Breast epithelium (tissue), 4 donors: ENCODE measurements at regions not wholly inside any gene's neighbourhood (a gene's known extent, or its start where the extent isn't known, plus 50 kb on each side); places are given as distances from the start of the nearest gene placed in this dataset.
"Not testable (repeated sequence)": the region's sequence is repeated elsewhere in the genome, so short reads cannot be mapped to it uniquely, and the experiment has no call there.

ENCODE experiments used
- DNase-seq, 2 donors: peaks; one replicate each; pipeline ENCODE4 v3.0.0-alpha.2; 2019; ENCODE audit warnings: low spot score in 2 of 2
- H3K27ac ChIP-seq, 2 donors: fragments of 200-600 bp; sonication (generic) in 1 of 2; one replicate each; pipeline ENCODE4 v1.5.1; 2016 to 2019; ENCODE audit warnings: mild to moderate bottlenecking in 1 of 2
- H3K27me3 ChIP-seq, 2 donors: fragments of 200-600 bp; sonication (generic) in 1 of 2; one replicate each; pipeline versions ENCODE4 v1.5.1 to v1.6.0; 2017 to 2019; ENCODE audit warnings: control low read depth in 1 of 2, mild to moderate bottlenecking in 1 of 2
- H3K36me3 ChIP-seq: fragments of 200-600 bp; one replicate; pipeline ENCODE4 v1.5.1; 2019
- H3K4me1 ChIP-seq, 2 donors: fragments of 200-600 bp; sonication (generic); one replicate each; pipeline ENCODE4 v1.5.1; 2016 to 2019; ENCODE audit warnings: control low read depth in 1 of 2
- H3K4me3 ChIP-seq, 3 donors: fragments of 200-600 bp; sonication (generic); 1 replicate in 2 of 3; 2 replicates in 1 of 3; pipeline ENCODE4 v1.5.1; 2016 to 2019; ENCODE audit warnings: mild to moderate bottlenecking in 3 of 3, moderate library complexity in 2 of 3
- H3K9me3 ChIP-seq, 2 donors: fragments of 200-600 bp; sonication (generic) in 1 of 2; one replicate each; pipeline ENCODE4 v1.5.1; 2016 to 2019; ENCODE audit warnings: control low read depth in 1 of 2
- POLR2A ChIP-seq: fragments of 450-650 bp; IDR thresholded peaks from one replicate; pipeline ENCODE4 v1.6.1; 2016; ENCODE audit warnings: antibody characterized with exemption, mild to moderate bottlenecking, moderate library complexity
- POLR2AphosphoS5 ChIP-seq, 3 donors: sonication (generic); formaldehyde crosslinking; IDR thresholded peaks; one replicate each; pipeline ENCODE4 v1.6.1; 2017; ENCODE audit warnings: antibody characterized with exemption in 3 of 3
- intact Hi-C: fragments of 100-400 bp; cut with DNase I; formaldehyde crosslinking; loops from one replicate; pipeline ENCODE4 v1.15.1; 2023; ENCODE audit warnings: low total_unique reads
- TF ChIP-seq, protein P1 (sequence below), 3 donors: fragments of 450-650 bp; IDR thresholded peaks; one replicate each; pipeline ENCODE4 v1.5.1; 2016 to 2017; ENCODE audit warnings: antibody characterized with exemption in 3 of 3, mild to moderate bottlenecking in 3 of 3, moderate library complexity in 3 of 3

DNA sequence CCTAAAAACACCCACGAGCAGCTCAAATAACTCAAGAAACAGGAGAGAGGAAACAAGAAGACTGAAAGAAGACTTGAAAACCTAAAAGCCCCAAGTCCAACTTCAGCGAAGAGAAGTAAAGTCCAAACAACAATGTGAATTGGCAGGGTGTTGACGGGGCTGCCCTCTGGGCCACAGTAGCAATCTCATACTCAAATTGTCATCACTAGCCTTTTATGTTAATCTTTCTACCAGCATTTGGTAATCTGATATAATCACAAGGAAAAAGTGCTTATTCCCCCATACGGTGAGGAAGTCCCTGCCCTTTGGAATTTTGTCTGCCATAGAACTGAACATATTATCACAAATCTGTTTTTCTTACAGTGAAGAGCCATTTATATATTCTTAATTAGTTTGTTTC, 51.5 kb upstream of the IFNE start:
- Histone ChIP-seq H3K9me3 (peaks cover 0 to 6% of the 10 kb centered on the region in 2 donors), H3K4me3 (no peak overlapping the region), H3K4me1 (no peaks in the 10 kb centered on the region), H3K36me3 (no peaks in the 10 kb centered on the region), H3K27me3 (no peaks in the 10 kb centered on the region), H3K27ac (no peak overlapping the region)
- intact Hi-C loops: loop anchor here (10.0 kb wide), 1 partner anchor 1581 kb away; no protein-coding TSS in a partner anchor
- TF ChIP-seq POLR2AphosphoS5 (IDR thresholded peaks at IDR 0.05) (no peak), POLR2A (no peak)
- TF ChIP-seq, protein P1, sequence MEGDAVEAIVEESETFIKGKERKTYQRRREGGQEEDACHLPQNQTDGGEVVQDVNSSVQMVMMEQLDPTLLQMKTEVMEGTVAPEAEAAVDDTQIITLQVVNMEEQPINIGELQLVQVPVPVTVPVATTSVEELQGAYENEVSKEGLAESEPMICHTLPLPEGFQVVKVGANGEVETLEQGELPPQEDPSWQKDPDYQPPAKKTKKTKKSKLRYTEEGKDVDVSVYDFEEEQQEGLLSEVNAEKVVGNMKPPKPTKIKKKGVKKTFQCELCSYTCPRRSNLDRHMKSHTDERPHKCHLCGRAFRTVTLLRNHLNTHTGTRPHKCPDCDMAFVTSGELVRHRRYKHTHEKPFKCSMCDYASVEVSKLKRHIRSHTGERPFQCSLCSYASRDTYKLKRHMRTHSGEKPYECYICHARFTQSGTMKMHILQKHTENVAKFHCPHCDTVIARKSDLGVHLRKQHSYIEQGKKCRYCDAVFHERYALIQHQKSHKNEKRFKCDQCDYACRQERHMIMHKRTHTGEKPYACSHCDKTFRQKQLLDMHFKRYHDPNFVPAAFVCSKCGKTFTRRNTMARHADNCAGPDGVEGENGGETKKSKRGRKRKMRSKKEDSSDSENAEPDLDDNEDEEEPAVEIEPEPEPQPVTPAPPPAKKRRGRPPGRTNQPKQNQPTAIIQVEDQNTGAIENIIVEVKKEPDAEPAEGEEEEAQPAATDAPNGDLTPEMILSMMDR (IDR thresholded peaks at IDR 0.05): no peak
- no peak for DNase-seq

DNA sequence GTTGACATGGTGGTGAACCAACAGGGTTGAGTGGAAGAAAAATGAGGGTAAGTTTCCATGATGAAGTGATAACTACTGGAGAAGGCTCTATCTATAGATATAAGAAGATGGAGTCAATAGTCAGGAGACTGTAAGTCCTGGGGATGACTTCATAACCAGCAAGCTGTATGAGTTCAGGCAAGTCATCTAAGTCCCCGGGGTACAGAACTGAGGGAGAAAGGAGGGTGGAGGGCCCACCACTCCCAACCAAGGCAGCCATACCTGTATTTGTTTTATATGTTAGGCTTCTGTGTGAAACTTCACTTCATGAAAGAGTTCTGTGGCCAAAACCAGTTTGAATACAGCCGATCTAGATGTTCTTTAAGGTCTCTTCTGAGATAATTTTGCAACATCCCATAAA, 53.3 kb upstream of the IFNE start:
- Histone ChIP-seq H3K4me1 (no peaks in the 10 kb centered on the region), H3K36me3 (no peaks in the 10 kb centered on the region), H3K4me3 (no peak overlapping the region), H3K27ac (no peak overlapping the region), H3K9me3 (no peaks in the 10 kb centered on the region), H3K27me3 (no peaks in the 10 kb centered on the region)
- TF ChIP-seq POLR2AphosphoS5 (IDR thresholded peaks at IDR 0.05): no peak
- TF ChIP-seq, protein P1 (IDR thresholded peaks at IDR 0.05): no peak
- no peak for TF ChIP-seq POLR2A
- intact Hi-C loops: loop anchor here (10.0 kb wide), 1 partner anchor 1579 kb away; no protein-coding TSS in a partner anchor
- DNase-seq: no peak

DNA sequence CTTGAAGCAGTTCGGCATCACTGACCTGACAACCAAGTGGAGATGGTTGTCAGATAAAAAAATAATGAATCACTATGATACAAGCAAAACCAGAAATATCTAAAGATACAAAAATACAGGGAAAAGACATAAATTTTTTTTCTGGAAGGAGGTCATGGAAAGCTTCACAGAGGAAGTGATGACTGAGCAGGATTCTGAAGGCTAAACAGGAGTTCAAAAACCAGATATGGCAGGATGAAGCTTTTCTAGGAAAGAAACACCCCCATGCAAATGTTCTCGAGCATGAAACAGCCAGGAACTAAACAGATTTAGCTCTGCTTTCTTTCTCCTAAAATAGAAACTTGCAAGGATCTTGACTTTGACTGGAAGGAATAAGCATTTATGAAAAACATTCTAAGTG, 60.7 kb upstream of the IFNE start:
- Histone ChIP-seq H3K9me3 (no peaks in the 10 kb centered on the region), H3K27ac (no peak overlapping the region), H3K4me3 (no peak overlapping the region), H3K27me3 (no peaks in the 10 kb centered on the region), H3K36me3 (no peaks in the 10 kb centered on the region), H3K4me1 (no peaks in the 10 kb centered on the region)
- no peak for DNase-seq
- intact Hi-C loops: no loop called here
- TF ChIP-seq POLR2A (no peak), POLR2AphosphoS5 (IDR thresholded peaks at IDR 0.05) (no peak)
- TF ChIP-seq, protein P1 (IDR thresholded peaks at IDR 0.05): no peak

DNA sequence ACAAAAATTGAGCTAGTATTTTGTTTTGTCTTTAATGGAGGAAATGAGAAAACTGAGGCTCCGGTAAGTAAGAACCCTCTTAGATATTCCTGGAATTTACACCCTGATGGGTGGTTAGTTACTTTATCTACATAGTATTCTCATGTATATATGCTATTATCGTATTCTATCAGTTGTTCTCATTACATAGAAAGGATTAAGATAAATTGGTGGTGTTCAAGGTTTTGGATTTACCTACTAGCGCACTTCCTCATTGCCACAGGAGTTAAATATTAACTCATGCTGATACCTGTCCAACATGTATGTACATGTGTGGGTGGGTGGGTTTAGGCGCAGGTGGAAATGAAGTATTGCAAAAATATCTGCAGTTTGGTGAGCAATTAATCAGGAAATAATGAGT, 61.1 kb upstream of the IFNE start:
- no peak for DNase-seq
- no peaks in the 10 kb centered on the region for H3K27me3 ChIP-seq
- no peak overlapping the region for H3K4me3 ChIP-seq
- TF ChIP-seq POLR2A (no peak), POLR2AphosphoS5 (IDR thresholded peaks at IDR 0.05) (no peak)
- TF ChIP-seq, protein P1 (IDR thresholded peaks at IDR 0.05): no peak
- no peaks in the 10 kb centered on the region for H3K36me3 ChIP-seq
- H3K9me3 ChIP-seq: no peaks in the 10 kb centered on the region
- no peaks in the 10 kb centered on the region for H3K4me1 ChIP-seq
- no peak overlapping the region for H3K27ac ChIP-seq
- intact Hi-C loops: no loop called here

DNA sequence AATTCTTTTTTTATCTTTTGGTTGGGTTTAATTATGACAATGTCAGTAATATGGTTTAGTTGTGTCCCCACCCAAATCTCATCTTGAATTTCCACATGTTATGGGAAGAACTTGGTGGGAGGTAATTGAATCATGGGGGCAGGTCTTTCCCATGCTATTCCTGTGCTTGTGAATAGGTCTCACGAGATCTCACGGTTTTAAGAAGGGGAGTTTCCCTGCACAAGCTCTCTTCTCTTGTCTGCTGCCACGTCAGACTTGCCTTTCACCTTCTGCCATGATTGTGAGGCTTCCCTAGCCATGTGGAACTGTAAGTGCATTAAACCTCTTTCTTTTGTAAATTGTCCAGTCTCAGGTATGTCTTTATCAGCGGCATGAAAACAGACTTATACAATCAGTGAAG, 61.7 kb upstream of the IFNE start:
- H3K9me3 ChIP-seq, H3K4me1 ChIP-seq, H3K36me3 ChIP-seq, H3K4me3 ChIP-seq, H3K27me3 ChIP-seq, intact Hi-C loops, DNase-seq, H3K27ac ChIP-seq: not testable (repeated sequence)

DNA sequence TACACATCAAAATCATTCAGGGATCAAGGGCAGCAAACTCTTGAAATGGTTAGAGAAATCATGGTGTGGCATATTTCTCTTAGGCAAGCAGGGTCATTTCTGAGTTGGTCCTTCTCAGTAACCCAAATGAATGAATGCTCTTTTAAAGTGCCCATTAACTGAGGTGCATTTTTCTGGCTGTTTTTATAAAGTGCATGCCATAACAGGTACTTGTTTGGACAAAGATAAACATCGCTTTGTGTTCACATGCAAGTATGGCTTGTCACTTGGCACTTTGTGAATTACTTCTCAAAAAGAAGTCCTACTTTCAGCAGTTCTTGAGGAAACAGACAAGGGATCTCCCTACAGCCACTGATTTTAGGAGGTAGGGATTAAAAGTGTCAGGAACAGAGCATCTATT, 64.8 kb upstream of the IFNE start:
- no peaks in the 10 kb centered on the region for H3K27me3 ChIP-seq
- peaks cover 0 to 4% of the 10 kb centered on the region in 2 donors for H3K4me1 ChIP-seq
- intact Hi-C loops: no loop called here
- no peak overlapping the region for H3K27ac ChIP-seq
- H3K9me3 ChIP-seq: no peaks in the 10 kb centered on the region
- TF ChIP-seq, protein P1 (IDR thresholded peaks at IDR 0.05): no peak
- TF ChIP-seq POLR2A (no peak), POLR2AphosphoS5 (IDR thresholded peaks at IDR 0.05) (no peak)
- no peak for DNase-seq
- no peaks in the 10 kb centered on the region for H3K36me3 ChIP-seq
- no peak overlapping the region for H3K4me3 ChIP-seq
